ENCODE measurements at regions not wholly inside any gene's neighbourhood (a gene's known extent, or its start where the extent isn't known, plus 50 kb on each side); places are given as distances from the start of the nearest gene placed in this dataset.
"Not testable (repeated sequence)": the region's sequence is repeated elsewhere in the genome, so short reads cannot be mapped to it uniquely, and the experiment has no call there.

DNA sequence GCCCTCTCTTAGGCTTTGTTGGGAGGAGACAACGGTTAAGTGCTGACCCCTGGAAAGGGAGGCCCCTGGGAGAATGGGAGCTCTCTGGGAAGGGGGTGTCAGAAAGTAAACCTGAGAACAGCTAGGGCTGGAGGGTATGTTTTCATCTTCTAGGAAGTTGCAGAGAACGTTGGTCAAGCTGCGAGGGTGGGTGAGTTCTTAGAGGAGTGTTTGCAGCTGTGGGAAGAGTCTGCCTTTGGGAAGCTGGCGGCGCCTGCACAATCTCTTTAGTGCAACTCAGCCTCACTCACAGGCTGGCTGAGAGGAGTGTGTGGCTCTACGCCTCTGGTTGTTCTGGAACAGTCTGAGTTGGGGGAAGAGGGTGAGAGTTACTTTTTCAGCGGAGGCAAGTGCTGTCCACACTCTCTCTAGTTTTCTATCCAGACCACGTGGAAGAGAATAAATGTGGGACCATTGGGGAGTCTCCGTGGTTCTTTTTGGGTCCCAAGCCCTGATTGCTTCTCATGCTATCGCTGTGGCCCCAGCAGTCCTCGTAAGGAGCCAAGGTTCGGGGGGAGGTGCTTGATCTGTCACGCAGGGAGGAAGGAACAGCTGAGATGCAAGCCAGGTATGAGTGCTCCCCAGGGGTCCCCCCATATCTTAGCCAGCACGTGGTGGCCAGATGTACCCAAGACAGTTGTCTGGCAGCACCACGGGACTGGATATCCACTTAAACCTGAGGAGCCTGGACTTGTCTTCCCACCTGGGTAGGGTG is 237.2 kb downstream of the BUB3 start:
- no peak for TF ChIP-seq CTCF (conservative IDR thresholded peaks at IDR 0.05; ENCODE audit: low read depth, low read length)
- DNase-seq (ENCODE audit: low read depth), result no peak
- H3K4me3 ChIP-seq (ENCODE audit: low read depth, low read length), result no peak overlapping the region

DNA sequence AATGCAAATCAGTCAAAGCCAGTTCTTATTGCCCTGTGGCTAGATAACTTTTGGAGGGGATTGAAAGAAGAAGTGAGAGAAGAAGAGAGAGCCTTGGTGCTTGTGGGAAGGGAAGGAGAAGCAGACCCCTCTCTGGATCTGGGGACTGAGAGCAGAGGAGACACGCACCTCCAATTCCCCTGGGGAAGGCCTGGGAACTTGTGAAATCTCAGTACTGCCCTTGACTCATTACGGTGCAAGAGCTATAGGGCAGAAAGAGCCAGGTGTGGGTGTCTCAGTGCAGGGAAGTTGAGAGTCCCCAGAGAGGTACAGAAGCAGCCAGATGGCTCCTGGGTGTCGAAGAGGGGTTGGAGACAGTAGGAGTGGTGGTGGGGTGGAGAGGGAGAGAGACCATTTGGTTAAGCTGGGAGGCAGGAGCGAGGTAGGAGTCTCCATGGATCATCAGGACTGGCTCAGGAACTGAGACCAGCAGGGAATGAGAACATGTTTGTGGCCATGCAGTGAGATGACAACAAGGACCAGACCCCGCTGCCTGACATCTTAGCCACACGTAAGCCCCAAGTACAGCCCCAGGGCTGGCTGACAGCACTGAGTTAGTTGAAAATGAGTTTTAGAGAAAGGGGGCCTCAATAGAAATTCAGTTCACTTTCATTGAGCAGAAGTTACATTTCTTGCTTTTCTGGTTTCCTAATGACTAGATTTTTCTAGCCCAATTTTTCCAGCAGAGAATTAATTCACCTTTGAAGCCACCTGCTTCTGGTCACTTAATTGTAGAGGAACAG is 238.2 kb downstream of the BUB3 start:
- DNase-seq (ENCODE audit: low read depth), result no peak
- TF ChIP-seq CTCF (conservative IDR thresholded peaks at IDR 0.05; ENCODE audit: low read depth, low read length), result no peak
- H3K4me3 ChIP-seq (ENCODE audit: low read depth, low read length), result no peak overlapping the region

- H3K4me3 ChIP-seq (ENCODE audit: low read depth, low read length), result no peak overlapping the region
- DNase-seq (ENCODE audit: low read depth), result no peak
- no peak for TF ChIP-seq CTCF (conservative IDR thresholded peaks at IDR 0.05; ENCODE audit: low read depth, low read length)
Measured at GRCh38 chr10:123393170-123393569, 239.0 kb downstream of the BUB3 start.

- no peak overlapping the region for H3K4me3 ChIP-seq (ENCODE audit: low read depth, low read length)
- no peak for DNase-seq (ENCODE audit: low read depth)
- no peak for TF ChIP-seq CTCF (conservative IDR thresholded peaks at IDR 0.05; ENCODE audit: low read depth, low read length)
Measured at GRCh38 chr10:123394382-123394781, 240.2 kb downstream of the BUB3 start.

- not testable (repeated sequence) for DNase-seq (ENCODE audit: low read depth); H3K4me3 ChIP-seq (ENCODE audit: low read depth, low read length)
Measured at GRCh38 chr10:123395234-123395633, 241.0 kb downstream of the BUB3 start.

DNA sequence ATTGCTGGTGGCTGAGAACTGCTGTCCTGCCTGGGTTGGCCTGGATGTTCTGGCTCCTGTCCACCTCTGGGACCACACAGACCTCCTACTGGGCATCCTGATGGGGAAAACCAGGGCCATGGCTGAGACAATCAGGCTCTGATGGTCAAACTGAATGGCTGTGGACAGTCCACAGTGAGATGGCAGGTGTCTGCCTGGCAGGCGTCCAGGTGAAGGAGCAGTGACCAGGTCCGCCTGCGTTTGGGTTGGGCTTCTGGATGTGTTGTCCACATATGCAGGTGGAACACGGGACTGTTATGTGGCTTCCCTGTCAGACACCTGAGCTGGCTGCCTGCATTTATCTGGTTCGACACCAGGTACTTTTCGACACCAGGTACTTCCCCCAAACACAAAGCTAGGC is 241.7 kb downstream of the BUB3 start:
- TF ChIP-seq CTCF (conservative IDR thresholded peaks at IDR 0.05; ENCODE audit: low read depth, low read length), result no peak
- no peak for DNase-seq (ENCODE audit: low read depth)
- H3K4me3 ChIP-seq (ENCODE audit: low read depth, low read length), result no peak overlapping the region

GRCh38 chr10:123398180-123398591 is 244.0 kb downstream of the BUB3 start:
- no peak for DNase-seq (ENCODE audit: low read depth)
- H3K4me3 ChIP-seq (ENCODE audit: low read depth, low read length), result no peak overlapping the region
- no peak for TF ChIP-seq CTCF (conservative IDR thresholded peaks at IDR 0.05; ENCODE audit: low read depth, low read length)

All from epithelial cell of proximal tubule (primary cell).